HG03354 (cell line): ENCODE measurements at regions not wholly inside any gene's neighbourhood (a gene's known extent, or its start where the extent isn't known, plus 50 kb on each side); places are given as distances from the start of the nearest gene placed in this dataset.

Source experiments
- ATAC-seq: cut with Tn5 transposase; IDR thresholded peaks from one replicate; pipeline ENCODE4 v1.9.1; 2021; ENCODE audit warnings: mild to moderate bottlenecking; ENCODE audit not compliant: unreplicated experiment, poor library complexity, severe bottlenecking

- ATAC-seq = no peak
Measured at GRCh38 chr3:103657756-103658155, 1222.9 kb downstream of the ZPLD1 start.

- no peak for ATAC-seq
Measured at GRCh38 chr3:103660810-103661209, 1226.0 kb downstream of the ZPLD1 start.

- no peak for ATAC-seq
Measured at GRCh38 chr3:103662591-103662990, 1227.8 kb downstream of the ZPLD1 start.

- no peak for ATAC-seq
Measured at GRCh38 chr3:103672346-103672745, 1237.5 kb downstream of the ZPLD1 start.

- no peak for ATAC-seq
Measured at GRCh38 chr3:103684904-103685303, 1250.1 kb downstream of the ZPLD1 start.

GRCh38 chr3:103685939-103686338, 1251.1 kb downstream of the ZPLD1 start:
- ATAC-seq = no peak

- ATAC-seq = no peak
Measured at GRCh38 chr3:103690536-103690935, 1255.7 kb downstream of the ZPLD1 start.

GRCh38 chr3:103693831-103694230, 1259.0 kb downstream of the ZPLD1 start:
- no peak for ATAC-seq

- ATAC-seq = no peak
Measured at GRCh38 chr3:103698646-103699045, 1263.8 kb downstream of the ZPLD1 start.

GRCh38 chr3:103699228-103699627, 1264.4 kb downstream of the ZPLD1 start:
- ATAC-seq = no peak

GRCh38 chr3:103705641-103706040, 1270.8 kb downstream of the ZPLD1 start:
- no peak for ATAC-seq

- ATAC-seq = no peak
Measured at GRCh38 chr3:103706671-103707070, 1271.9 kb downstream of the ZPLD1 start.

GRCh38 chr3:103711670-103712069, 1276.9 kb downstream of the ZPLD1 start:
- no peak for ATAC-seq

GRCh38 chr3:103712320-103713008, 1277.6 kb downstream of the ZPLD1 start:
- no peak for ATAC-seq

- no peak for ATAC-seq
Measured at GRCh38 chr3:103729547-103729946, 1294.7 kb downstream of the ZPLD1 start.

- no peak for ATAC-seq
Measured at GRCh38 chr3:103730744-103731143, 1295.9 kb downstream of the ZPLD1 start.

GRCh38 chr3:103752986-103753385, 1318.2 kb downstream of the ZPLD1 start:
- no peak for ATAC-seq

GRCh38 chr3:103767635-103768034, 1332.8 kb downstream of the ZPLD1 start:
- ATAC-seq = no peak

GRCh38 chr3:103785017-103785416, 1350.2 kb downstream of the ZPLD1 start:
- no peak for ATAC-seq

- no peak for ATAC-seq
Measured at GRCh38 chr3:103785537-103785936, 1350.7 kb downstream of the ZPLD1 start.

GRCh38 chr3:103786296-103786695, 1351.5 kb downstream of the ZPLD1 start:
- ATAC-seq = no peak
